WTC11 (cell line): ENCODE measurements at regions not wholly inside any gene's neighbourhood (a gene's known extent, or its start where the extent isn't known, plus 50 kb on each side); places are given as distances from the start of the nearest gene placed in this dataset.

ENCODE experiments used
- ATAC-seq: fragments of 200-7000 bp; cut with Tn5 transposase; 2 replicates; pipeline ENCODE4 v1.10.0; 2021; ENCODE audit warnings: mild to moderate bottlenecking, moderate library complexity
- CTCF ChIA-PET: fragments of 300-600 bp; sonication (Branson Sonifier 250); formaldehyde crosslinking; loops from one replicate; lab custom pipeline; 2021; ENCODE audit warnings: antibody characterized with exemption; lab: Charles Lee
- POLR2A ChIA-PET: fragments of 350-600 bp; sonication (Branson Sonifier 250); formaldehyde crosslinking; loops from one replicate; lab custom pipeline; 2021; ENCODE audit warnings: antibody characterized with exemption; lab: Charles Lee
- DNase-seq: peaks from one replicate; pipeline ENCODE4 v3.0.0; 2021; ENCODE audit warnings: low spot score
- H3K27ac Mint-ChIP-seq: 2 replicates; pipeline ENCODE4 v1.8.0; 2021; ENCODE audit warnings: mixed read lengths
- H3K27me3 Mint-ChIP-seq: 2 replicates; pipeline ENCODE4 v1.8.0; 2021; ENCODE audit warnings: low read depth, mild to moderate bottlenecking, moderate library complexity, mixed read lengths
- H3K36me3 Mint-ChIP-seq: 2 replicates; pipeline ENCODE4 v1.8.0; 2021; ENCODE audit warnings: mixed read lengths
- H3K4me1 Mint-ChIP-seq: 2 replicates; pipeline ENCODE4 v1.8.0; 2022; ENCODE audit warnings: mixed read lengths
- H3K4me3 Mint-ChIP-seq: 2 replicates; pipeline ENCODE4 v1.8.0; 2021; ENCODE audit warnings: mild to moderate bottlenecking, moderate library complexity, mixed read lengths
- H3K9me3 Mint-ChIP-seq: 2 replicates; pipeline ENCODE4 v1.8.0; 2021; ENCODE audit warnings: mixed read lengths
- CREM ChIP-seq: sonication (generic); formaldehyde crosslinking; IDR thresholded peaks from 2 replicates; pipeline ENCODE4 v1.8.1; 2022; ENCODE audit warnings: mild to moderate bottlenecking, missing genetic modification reagents, moderate library complexity
- CTCF ChIP-seq: fragments of 200-600 bp; IDR thresholded peaks from 2 replicates; pipeline ENCODE4 v1.8.0; 2022; ENCODE audit warnings: antibody characterized with exemption
- FOXK1 ChIP-seq: sonication (generic); formaldehyde crosslinking; IDR thresholded peaks from 2 replicates; pipeline ENCODE4 v1.8.0; 2022; ENCODE audit warnings: mild to moderate bottlenecking, moderate library complexity, missing genetic modification reagents
- GTF2I ChIP-seq: fragments of 250-450 bp; sonication (Bioruptor Pico); conservative IDR thresholded peaks from 2 replicates; pipeline ENCODE4 v1.4.0; 2021; ENCODE audit warnings: mild to moderate bottlenecking
- JAZF1 ChIP-seq: fragments of 250-450 bp; sonication (Bioruptor Pico); IDR thresholded peaks from 2 replicates; pipeline ENCODE4 v1.9.0; 2021; ENCODE audit warnings: moderate library complexity, mild to moderate bottlenecking, inconsistent platforms
- JUN ChIP-seq: sonication (generic); formaldehyde crosslinking; IDR thresholded peaks from 2 replicates; pipeline ENCODE4 v1.8.0; 2023; ENCODE audit warnings: mild to moderate bottlenecking, missing genetic modification reagents
- RELA ChIP-seq: sonication (generic); formaldehyde crosslinking; IDR thresholded peaks from 2 replicates; pipeline ENCODE4 v1.8.1; 2022; ENCODE audit warnings: missing genetic modification reagents, mild to moderate bottlenecking, borderline replicate concordance
- STAT6 ChIP-seq: sonication (generic); formaldehyde crosslinking; conservative IDR thresholded peaks from 2 replicates; pipeline ENCODE4 v1.8.1; 2023; ENCODE audit warnings: mild to moderate bottlenecking, low read depth, missing genetic modification reagents, moderate library complexity
- TCF7 ChIP-seq: sonication (generic); formaldehyde crosslinking; IDR thresholded peaks from 2 replicates; pipeline ENCODE4 v1.8.0; 2022; ENCODE audit warnings: mild to moderate bottlenecking, low read depth, missing genetic modification reagents, moderate library complexity
- TEAD4 ChIP-seq: sonication (generic); formaldehyde crosslinking; IDR thresholded peaks from 2 replicates; pipeline ENCODE4 v1.8.0; 2022; ENCODE audit warnings: mild to moderate bottlenecking, missing genetic modification reagents
- ZBTB43 ChIP-seq: sonication (generic); formaldehyde crosslinking; IDR thresholded peaks from 2 replicates; pipeline ENCODE4 v1.8.1; 2023; ENCODE audit warnings: mild to moderate bottlenecking, missing genetic modification reagents
- ZNF121 ChIP-seq: sonication (generic); formaldehyde crosslinking; IDR thresholded peaks from 2 replicates; pipeline ENCODE4 v1.8.0; 2023; ENCODE audit warnings: missing genetic modification reagents
- ZNF219 ChIP-seq: sonication (generic); formaldehyde crosslinking; IDR thresholded peaks from 2 replicates; pipeline ENCODE4 v1.8.0; 2023; ENCODE audit warnings: missing genetic modification reagents, mild to moderate bottlenecking, borderline replicate concordance
- ZNF281 ChIP-seq: sonication (generic); formaldehyde crosslinking; IDR thresholded peaks from 2 replicates; pipeline ENCODE4 v1.8.0; 2023; ENCODE audit warnings: mild to moderate bottlenecking, missing genetic modification reagents
- ZNF416 ChIP-seq: fragments of 250-450 bp; sonication (Bioruptor Pico); IDR thresholded peaks from 2 replicates; pipeline ENCODE4 v1.9.0; 2021; ENCODE audit warnings: mild to moderate bottlenecking, inconsistent platforms
- ZNF423 ChIP-seq: fragments of 250-450 bp; sonication (Bioruptor Pico); IDR thresholded peaks from 2 replicates; pipeline ENCODE4 v2.1.2; 2022; ENCODE audit warnings: mild to moderate bottlenecking, moderate library complexity

- Mint-ChIP-seq H3K27ac (no peak overlapping the region), H3K36me3 (0 out of 2 replicates have a peak, but pooled peaks cover 3% of the 10 kb centered on the region), H3K4me3 (no peak overlapping the region), H3K27me3 (no peaks in the 10 kb centered on the region)
- POLR2A ChIA-PET, result no interaction called here
- no peak for ATAC-seq
- CTCF ChIA-PET, result no interaction called here
- TF ChIP-seq JAZF1 (no peak), ZNF416 (CRISPR knock-in tag) (no peak), JUN (CRISPR knock-in tag) (no peak), STAT6 (no peak), GTF2I (CRISPR knock-in tag) (no peak), CREM (CRISPR knock-in tag) (no peak), CTCF (no peak), ZNF121 (CRISPR knock-in tag) (no peak), TEAD4 (CRISPR knock-in tag) (no peak), TCF7 (CRISPR knock-in tag) (no peak), FOXK1 (no peak)
- TF ChIP-seq, all 79 proteins: peak for 0
- Mint-ChIP-seq H3K9me3 (peaks cover 11% of the 10 kb centered on the region), H3K4me1 (no peaks in the 10 kb centered on the region)
- no peak for DNase-seq
Observed at GRCh38 chr10:8725343-8725742, 670.9 kb downstream of the GATA3 start.

GRCh38 chr10:8726084-8726778 lies 671.7 kb downstream of the GATA3 start:
- Mint-ChIP-seq H3K4me3 (no peak overlapping the region), H3K27ac (no peak overlapping the region), H3K9me3 (peaks cover 11% of the 10 kb centered on the region), H3K27me3 (no peaks in the 10 kb centered on the region), H3K36me3 (0 out of 2 replicates have a peak, but pooled peaks cover 3% of the 10 kb centered on the region), H3K4me1 (peaks cover 2% of the 10 kb centered on the region; the same call in 1 of the 2 replicates)
- ChIA-PET CTCF (no interaction called here), POLR2A (no interaction called here)
- ATAC-seq (no peak), DNase-seq (no peak)
- TF ChIP-seq TEAD4 (CRISPR knock-in tag) (no peak), ZNF219 (CRISPR knock-in tag) (no peak), RELA (CRISPR knock-in tag) (no peak), ZNF423 (no peak), JAZF1 (no peak), ZNF281 (no peak), ZBTB43 (no peak), ZNF416 (CRISPR knock-in tag) (no peak)
